HG03039 (cell line): ENCODE measurements at regions not wholly inside any gene's neighbourhood (a gene's known extent, or its start where the extent isn't known, plus 50 kb on each side); places are given as distances from the start of the nearest gene placed in this dataset.

ENCODE experiments used
- ATAC-seq: cut with Tn5 transposase; IDR thresholded peaks from one replicate; pipeline ENCODE4 v1.9.1; 2021; ENCODE audit warnings: mild to moderate bottlenecking, moderate library complexity; ENCODE audit not compliant: unreplicated experiment

- no peak for ATAC-seq
Measured at GRCh38 chr6:104332364-104332763, 527.4 kb downstream of the HACE1 start.

GRCh38 chr6:104326173-104327001 is 533.3 kb downstream of the HACE1 start:
- ATAC-seq, result peak; percentile 57

- peak; percentile 30 for ATAC-seq
Measured at GRCh38 chr6:104325341-104326172, 534.2 kb downstream of the HACE1 start.

GRCh38 chr6:104324301-104324700 is 535.4 kb downstream of the HACE1 start:
- no peak for ATAC-seq

DNA sequence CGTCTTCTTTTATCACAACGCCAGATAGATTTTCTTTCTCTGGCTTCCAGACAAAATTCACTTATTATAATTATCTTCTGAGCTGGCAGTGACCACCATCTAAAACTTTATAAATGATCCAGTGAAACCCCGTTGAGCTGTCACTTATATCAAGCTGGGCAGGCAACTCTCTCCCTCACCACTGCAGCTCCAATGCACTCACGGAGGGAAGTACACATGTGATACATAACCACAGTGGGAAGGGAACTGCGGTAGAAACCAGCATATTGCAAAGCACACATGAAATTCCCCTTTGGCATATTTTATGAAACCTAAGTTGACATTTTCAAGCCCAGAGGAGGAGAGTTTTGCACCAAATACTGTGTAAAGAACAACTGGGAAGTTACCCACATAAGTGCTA is 536.9 kb downstream of the HACE1 start:
- no peak for ATAC-seq

GRCh38 chr6:104321301-104321700 is 538.4 kb downstream of the HACE1 start:
- ATAC-seq, result no peak

DNA sequence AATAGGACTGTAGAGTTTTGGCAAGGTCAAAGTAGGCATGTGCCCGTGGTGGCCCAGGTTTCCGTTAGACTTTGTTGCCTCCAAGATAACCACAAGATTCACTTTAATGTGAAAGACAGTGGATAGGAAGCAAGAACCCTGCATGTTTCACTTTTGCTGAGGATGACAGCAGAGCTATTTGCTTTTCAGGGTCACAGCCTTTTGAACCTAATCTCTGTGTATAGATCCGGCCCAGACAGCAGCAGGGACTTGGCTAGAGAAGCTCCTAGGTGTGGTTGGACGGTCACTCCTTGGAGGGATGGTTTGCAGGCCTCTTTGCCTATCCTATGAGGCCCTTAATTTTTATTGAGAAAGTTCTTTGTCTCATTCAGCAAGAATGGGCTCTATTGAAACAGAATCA is 538.8 kb downstream of the HACE1 start:
- no peak for ATAC-seq

DNA sequence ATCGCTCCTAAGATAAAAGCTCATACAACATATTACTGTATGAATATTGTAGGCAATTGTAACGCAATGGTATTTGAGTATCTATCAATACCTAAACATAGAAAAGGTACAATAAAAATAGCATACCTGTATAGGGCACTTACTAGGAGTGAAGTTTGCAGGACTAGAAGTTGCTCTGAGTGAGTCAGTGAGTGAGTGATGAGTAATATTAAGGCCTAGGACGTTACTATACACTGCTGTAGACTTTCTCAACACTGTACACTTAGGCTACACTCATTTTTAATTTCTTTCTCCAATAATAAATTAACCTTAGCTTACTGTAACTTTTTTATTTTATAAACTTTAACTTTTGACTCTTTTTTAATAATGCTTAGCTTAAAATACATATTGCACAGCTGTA is 546.9 kb downstream of the HACE1 start:
- ATAC-seq, result no peak

DNA sequence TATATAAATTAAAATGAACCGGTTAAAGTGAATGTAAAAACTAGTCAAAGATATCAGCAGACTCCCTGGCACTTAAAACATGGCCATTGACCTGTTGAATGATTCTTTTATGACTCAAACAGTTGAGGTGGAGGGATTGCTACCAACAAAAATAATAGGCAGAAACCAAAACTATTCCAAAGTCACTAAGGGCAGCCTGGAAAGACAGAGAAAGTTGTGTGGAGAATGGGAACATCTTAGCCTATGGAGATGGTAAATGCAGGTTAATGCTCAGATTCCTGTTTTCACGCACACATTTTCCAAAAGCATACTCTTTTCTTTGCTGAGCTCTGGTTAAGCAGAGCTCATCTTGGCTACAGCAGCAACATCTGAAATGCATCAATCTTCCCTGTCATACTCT is 553.5 kb downstream of the HACE1 start:
- ATAC-seq, result no peak

- no peak for ATAC-seq
Measured at GRCh38 chr6:104305206-104305605, 554.5 kb downstream of the HACE1 start.

DNA sequence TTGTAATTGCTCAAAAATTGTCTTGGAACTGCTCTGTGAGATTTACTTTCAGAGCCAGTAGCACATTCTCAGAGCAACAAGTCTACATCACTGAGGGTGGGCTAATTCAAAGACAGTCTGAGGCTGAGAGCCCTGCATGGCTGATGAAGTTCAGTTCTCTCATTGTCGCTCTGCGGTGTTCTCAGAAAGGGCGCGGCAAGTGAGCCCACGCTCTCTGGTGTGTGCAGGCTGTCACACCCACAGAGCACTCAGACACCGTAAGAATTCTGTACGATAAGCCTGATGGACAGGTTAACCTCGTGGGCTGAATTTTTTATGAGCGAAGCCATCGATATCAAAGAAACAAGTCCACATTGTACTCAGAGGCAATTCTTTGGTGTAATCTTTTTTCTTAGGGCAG is 557.8 kb downstream of the HACE1 start:
- no peak for ATAC-seq

- ATAC-seq, result no peak
Measured at GRCh38 chr6:104286641-104287040, 573.1 kb downstream of the HACE1 start.

DNA sequence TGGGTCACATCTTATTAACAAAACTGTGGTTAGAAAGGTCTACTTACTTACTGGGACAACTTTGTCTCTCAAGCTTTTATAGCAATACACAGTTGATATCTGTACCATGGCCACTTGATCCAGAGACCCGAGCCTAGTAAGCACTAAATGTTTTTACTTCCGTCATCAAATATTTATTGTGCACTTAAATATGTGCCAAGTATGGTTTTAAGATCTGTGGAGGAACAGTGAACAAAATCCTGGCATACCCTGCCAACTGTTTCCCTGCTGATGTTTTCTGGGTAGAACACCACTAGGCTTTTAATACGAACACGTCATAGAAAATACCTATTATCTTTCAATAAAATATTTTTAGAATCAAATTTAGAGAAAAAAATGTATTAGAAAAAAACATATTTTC is 574.8 kb downstream of the HACE1 start:
- ATAC-seq, result no peak

GRCh38 chr6:104282581-104282980 is 577.1 kb downstream of the HACE1 start:
- ATAC-seq, result no peak

GRCh38 chr6:104281370-104281769 is 578.3 kb downstream of the HACE1 start:
- ATAC-seq, result no peak

GRCh38 chr6:104268389-104268788 is 591.3 kb downstream of the HACE1 start:
- ATAC-seq, result no peak

GRCh38 chr6:104266922-104267321 is 592.8 kb downstream of the HACE1 start:
- ATAC-seq, result no peak

- no peak for ATAC-seq
Measured at GRCh38 chr6:104256646-104257045, 603.1 kb downstream of the HACE1 start.

- ATAC-seq, result no peak
Measured at GRCh38 chr6:104253236-104253635, 606.5 kb downstream of the HACE1 start.

- ATAC-seq, result no peak
Measured at GRCh38 chr6:104252276-104252675, 607.4 kb downstream of the HACE1 start.

- no peak for ATAC-seq
Measured at GRCh38 chr6:104251651-104252050, 608.1 kb downstream of the HACE1 start.

- ATAC-seq, result no peak
Measured at GRCh38 chr6:104240865-104241264, 618.9 kb downstream of the HACE1 start.
